Fibroblast of peridontal ligament (primary cell): ENCODE measurements at regions not wholly inside any gene's neighbourhood (a gene's known extent, or its start where the extent isn't known, plus 50 kb on each side); places are given as distances from the start of the nearest gene placed in this dataset.

Source experiments
- DNase-seq: peaks from one replicate; pipeline ENCODE4 v3.0.0-alpha.2; 2010; ENCODE audit errors: extremely low read depth

DNA sequence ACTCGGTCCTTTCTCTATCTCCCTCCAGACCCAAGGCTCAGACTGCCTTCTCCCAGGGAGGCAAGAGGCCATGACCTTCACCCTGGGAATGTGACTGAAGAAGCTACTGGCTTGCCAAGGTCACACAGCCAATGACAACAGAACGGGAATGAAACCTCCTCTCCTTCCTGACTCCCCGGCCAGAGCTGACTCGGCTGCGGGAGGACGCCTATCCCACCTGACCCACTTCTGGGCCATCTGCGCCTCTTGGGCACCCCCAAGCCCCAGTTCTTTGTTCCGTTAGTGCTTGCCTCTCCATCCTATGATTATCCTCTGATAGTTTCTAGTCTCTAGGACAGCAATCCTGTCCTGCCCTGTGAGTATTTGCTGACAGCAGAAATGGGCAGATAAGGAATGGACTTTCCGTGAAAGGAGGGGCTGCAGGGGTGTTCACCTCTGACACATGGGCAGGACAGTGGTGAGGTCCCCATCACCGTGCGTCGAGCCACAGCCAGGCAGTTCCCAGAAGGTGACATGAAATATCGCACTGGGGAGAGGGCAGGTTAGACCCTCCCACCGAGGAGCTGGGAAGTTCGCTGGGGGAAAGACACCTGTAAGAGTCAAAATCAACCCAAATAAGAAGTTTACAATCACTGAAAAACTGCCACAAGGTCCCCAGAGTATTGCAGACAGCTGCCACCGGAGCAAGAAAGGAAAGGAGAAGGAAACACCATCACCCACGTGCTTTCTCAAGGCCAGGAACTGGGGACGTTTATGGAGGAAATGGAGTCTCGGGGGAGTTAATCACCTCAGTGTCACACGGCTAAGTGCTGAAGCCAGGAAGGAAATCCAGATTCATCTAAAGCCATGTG lies 63.0 kb downstream of the INSIG1 start:
- DNase-seq: no peak

DNA sequence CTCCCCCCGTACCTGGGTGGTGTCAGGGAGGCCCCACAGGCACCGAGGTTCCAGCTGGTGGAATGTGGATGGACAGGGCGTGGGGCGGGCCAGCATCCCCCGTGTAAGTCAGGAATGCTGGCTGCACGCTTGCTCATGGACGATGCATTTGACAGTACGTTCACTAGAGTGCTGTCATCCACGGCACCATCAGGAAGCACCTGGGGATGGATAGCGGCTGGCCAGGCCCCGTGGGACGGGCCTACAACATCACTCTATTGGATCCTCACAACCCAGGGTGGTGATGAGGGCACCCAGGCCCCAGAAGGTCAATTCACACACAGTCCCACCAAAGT lies 63.6 kb downstream of the INSIG1 start:
- no peak for DNase-seq

DNA sequence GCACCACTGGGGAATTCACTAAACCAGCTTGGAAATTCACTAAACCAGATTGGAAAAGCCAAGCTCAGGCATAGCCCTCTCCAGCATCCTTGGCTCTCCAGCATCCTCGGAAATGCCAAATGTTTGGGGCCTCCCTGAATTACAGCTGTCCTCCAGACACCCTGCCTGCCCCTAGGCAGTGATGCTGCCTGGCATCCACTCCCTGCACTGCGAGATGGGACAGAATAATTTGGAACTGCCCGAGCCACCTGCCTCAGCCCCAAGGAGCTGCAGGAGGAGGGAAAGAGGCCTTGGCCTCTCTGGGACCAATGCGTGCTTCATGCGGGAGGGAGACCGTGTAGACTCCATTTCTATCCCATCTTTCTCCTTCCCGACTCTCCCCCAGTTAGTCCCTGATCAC lies 64.3 kb downstream of the INSIG1 start:
- no peak for DNase-seq

DNA sequence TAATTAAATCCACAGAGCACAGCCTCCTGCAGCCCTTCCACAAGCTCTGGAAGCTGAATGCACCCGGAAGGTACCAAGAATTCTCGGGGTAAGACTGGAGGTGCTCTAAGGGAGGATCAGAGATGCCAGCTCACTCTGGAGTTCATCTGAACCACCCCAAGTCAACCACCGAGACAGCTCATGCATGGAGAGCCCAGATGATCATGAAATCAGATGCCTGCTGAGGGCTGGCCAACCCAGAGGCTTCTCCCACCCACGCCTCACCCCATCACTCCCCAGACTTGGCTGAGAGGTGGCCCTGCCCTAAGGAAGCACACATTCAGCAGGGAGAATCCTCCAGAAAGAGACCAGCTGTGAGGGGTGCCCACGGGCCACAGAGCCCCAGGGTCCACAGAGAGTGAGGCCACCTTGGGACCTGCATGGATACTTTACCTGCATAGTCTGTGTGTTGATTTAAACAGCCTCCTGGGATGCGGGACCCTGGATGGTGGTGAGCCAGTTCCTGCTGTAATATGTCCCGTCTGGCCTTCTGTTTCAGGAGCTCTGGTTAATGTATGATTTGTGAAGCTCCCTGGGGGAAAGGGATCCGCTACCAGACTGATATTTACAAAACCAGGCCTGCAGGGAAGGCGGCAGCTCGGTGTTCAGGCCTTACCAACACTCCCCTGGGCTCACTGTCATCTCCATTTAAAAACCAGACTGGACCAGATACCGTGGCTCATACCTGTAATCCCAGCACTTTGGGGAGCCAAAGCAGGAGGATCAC lies 64.9 kb downstream of the INSIG1 start:
- DNase-seq: no peak

DNA sequence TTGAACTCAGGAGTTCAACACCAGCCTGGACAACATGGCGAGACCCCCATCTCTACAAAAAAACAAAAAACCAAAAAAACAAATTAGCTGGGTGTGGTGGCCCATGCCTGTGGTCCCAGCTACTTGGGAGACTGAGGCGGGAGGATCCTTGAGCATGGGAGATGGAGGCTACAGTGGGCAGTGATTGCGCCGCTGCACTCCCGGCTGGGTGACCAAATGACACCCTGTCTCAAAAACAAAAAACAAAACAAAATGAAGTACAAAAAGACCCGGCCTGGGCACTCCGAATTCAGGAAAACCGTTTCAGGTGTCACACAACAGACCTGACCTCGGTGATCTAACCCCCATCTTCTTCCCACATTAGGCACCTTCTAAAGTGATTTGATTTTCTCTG lies 65.5 kb downstream of the INSIG1 start:
- no peak for DNase-seq

DNA sequence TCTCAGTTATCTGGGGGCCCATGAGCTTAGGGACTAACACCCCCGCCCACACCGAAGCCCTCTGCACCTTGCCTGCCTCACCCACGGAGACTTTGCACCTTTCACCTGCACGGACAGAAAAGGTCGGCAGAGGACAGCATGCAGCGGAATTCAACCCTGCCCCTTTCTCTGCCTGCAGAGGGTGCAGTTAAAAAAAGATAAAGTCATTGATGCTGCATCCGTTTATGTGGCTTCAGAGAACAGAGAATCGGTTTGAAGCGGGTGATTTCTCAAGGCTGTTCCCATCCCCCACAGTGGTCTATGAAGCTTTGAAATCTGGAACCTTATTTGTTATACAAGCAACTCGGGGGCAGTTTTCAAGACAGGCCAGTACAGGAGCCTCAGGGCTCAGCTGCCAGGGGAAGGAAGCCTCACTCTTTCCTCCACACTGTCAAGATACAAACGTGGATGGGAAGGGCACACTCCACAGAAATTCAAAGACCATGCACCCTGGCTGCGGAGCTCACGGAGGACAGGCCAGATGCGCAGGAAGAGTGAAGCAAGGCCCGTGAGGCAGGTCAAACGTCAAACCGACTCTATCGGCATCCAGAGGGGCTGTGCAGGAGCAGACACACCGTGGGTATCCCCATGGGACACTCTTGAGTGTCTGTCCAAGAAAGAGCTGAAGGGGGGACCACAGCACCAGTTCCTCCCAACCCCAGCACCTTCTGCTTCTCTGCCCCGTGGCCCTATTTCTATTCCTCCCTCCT lies 66.3 kb downstream of the INSIG1 start:
- DNase-seq: no peak

DNA sequence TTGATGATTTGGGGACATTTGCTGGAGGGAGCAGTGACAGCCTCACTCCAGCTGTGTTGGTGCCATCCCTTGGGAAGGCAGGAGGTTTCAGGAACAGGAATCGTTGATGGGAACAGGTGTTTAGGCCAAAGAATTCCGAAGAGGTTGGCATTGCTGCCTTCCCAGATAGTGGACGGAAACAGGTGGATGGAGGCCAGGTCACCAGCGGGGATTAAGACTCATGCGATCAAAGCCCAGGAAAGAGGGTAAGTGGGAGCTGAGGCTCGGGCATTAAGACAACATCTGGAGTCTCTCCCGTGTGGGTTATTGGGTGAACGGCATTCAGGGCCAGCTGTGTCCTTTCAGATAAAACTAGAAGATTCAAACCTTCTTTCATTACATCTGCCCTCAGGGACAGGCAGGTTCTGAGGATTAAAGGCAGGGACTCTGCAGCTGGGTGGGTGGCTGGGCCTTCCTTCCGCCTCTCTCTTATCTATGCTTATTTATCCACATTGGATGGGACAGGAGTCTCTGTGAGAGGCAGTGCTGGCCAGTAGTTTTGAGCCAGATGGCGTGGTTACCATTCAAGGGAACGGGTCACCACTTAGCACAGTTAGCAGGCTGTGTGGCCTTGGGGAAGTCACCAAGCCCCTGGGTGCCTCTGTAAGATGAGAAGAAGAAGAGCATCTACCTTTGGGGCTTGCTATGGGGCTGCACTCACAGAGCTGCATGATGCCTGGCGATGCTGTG lies 67.6 kb downstream of the INSIG1 start:
- DNase-seq: no peak

DNA sequence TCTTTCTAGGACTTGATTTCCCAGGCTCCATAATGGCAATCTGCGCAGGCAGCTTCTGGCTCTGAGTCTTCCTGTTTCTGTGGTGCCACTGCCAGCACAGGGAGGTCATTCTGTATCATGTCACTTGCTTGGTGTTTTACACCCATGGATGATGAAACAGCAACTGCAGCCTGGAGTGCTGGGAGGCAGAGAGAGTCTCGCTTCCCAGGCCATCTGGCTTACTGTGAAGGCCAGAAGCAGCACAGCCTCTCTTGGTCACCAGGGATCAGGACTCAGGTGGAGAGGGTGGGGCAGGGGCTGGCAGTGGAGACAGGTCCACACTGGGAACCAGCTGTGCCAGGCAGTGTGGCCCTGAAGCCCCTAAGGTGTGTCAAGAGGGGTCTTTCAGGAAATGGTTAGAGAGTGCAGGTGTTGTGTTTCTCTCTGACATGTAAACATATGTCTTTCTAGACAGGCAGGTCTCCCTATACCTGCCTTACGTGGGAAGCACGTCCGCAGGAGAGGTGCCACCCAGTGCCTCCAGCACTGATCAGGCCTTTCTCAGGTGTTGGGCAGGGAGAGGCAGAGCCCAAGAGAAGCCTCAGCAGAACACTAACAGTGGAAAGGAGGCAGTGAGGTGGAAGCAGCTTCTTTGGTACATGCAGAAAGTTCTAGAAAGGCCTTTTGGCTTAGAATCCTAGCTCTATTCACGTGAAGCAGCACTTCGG lies 71.4 kb downstream of the INSIG1 start:
- DNase-seq: no peak

DNA sequence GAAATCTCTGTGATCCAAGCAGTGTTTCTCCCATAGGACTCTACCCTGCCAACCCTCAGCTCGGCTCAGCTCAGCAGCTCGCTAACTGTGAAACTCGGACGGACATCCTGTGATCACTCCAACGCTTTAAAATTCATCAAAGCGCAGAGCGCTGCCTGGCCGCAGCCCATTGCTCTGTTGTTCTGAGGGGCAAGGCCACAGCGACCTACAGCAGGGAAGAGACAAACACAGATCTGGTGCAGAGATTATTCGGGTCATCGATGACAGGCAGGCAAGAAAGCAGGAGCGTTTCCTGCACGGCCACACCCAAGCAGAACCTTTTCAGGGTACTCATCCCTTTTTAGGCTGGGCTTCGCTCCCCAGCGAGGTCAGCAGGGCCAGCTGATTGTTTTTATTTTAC lies 72.1 kb downstream of the INSIG1 start:
- DNase-seq: no peak

DNA sequence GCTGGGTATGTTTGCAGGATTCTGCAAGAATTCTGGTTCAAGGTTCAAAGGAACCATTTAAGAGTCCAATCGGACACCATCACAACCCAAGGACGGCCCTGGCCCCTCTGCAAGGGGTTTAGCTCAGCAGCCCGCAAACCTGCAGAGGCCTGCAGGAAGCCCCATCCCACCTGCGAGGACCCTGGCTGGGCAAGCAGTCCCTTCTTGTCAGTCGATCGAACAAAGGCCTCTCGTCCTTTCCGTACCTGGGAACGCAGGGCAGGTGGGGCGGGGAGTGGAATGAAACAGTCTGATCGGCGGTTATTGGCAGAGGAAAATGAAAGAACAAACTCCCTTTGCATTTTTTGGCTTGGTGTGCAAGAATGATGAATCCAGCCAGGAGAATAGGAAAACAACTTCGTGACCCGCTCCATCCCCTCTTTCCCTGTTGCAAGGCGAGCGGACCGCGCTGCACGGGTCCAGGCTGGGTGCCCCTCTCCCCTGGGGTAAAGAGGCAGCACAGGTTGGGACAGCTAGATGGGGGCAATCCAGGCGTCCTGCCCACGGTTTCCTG lies 73.7 kb downstream of the INSIG1 start:
- no peak for DNase-seq

DNA sequence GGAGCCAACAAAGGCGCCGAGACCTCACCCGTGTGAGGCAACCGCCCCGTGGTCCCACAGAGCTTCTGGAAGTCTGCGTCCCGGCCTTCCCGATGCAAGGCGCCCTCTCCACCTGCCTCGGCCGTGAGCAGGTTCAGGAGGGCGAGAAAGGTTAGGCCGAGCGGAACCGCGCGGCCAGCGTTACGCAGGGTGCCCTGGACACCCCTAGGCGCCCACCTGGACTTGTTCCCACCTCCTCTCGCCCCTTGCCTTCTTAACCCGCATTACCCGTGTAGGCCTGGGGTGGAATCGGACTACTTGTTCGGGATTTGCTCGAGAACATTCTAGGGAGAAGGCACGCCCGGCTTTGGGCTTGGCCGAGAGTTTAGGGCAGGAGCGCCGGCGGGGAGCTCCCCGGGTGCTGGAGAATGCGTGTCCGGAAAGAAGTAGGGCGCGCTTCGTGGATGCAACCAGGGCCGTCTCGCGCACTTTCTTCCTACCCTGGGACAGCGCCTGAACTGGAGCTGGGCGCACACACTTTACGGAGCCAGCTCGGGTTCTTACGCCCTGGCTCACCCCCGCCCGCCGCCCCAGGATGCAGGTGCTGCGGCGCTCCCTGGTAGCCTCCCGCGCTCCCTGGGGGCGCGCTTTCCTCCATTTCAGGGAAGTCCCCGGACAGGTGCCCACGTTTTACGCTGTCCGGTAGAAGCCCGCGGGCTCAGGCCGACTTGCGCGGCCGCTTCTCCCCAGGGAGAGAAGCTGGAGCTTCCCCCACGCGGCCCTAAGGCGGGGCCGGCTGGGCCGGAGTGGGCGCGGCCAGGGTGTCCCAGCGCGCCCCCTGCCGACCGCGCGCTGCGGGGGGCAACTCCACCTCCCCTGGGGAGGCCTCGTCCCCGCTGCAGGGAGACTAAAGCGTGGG lies 74.5 kb downstream of the INSIG1 start:
- DNase-seq: no peak

DNA sequence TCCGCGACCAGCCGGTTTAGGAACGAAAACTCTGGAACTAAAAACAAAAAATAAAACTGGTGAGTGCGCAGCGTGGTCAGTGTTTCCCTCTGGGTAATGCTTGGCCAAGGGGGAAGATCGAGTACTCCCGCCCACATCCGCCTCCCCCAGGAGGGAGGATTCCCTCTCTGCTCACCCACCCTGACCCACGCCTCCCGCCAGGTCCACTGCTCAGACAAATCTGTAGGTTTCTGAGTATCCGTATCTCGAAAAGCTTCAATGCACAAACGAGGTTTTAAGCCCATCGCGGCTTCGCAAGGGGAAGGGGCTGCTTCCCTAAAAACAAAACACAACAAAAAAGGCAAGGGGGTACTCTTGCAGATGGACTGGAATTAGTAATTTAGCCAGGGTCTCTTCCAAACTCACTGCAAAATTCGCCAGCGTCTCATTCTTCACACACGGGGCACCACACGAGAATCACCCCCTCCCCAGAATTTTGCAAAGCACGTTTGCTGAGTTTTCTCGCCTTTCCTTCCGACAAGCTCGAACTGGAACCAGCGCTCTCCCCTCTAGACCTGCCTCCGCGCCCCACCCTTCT lies 75.2 kb downstream of the INSIG1 start:
- no peak for DNase-seq

DNA sequence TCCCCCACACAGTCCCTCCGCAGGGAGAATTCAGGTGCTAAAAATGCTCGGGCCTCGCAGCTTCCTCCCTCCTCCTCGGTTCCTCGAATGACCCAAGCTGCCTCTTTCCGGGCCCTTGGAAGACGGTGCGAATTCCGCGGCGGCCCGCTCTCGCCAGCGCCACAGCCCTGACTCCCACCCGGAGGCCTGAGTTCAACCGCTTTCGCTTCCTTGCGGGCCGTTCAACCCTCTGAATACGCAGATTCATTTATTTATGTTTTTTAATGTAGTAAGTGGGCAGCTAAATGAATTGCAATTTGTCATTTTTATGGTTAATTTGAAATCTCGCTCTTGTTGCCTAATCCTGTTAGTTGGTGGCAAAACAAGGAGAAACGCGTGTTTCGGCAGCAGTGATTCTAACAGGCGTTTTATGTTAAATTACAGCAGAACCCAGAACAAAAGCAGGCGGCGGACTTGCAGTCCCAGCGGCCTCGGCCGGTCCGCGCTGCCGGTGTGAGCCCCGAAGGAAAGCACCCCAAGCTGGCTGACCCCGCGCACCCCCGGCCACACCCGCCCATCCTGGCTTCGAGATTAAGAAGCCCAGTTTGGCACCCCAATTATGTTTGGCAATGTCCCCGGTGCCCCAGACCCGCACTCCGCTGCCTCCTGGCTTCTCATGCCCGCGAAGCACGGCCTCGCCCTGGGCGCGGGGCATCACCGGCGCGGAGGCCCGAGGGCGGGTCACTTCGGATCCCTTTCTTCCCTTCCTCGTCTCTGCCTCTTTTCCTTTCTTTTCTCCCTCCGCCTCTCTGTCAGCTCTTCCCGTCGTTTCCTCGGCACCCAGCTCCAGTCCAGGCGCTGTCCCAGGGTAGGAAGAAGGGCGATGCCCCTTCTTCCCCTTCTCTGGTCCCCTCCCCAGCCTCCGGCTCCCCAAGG lies 75.9 kb downstream of the INSIG1 start:
- DNase-seq: peak; percentile 18

DNA sequence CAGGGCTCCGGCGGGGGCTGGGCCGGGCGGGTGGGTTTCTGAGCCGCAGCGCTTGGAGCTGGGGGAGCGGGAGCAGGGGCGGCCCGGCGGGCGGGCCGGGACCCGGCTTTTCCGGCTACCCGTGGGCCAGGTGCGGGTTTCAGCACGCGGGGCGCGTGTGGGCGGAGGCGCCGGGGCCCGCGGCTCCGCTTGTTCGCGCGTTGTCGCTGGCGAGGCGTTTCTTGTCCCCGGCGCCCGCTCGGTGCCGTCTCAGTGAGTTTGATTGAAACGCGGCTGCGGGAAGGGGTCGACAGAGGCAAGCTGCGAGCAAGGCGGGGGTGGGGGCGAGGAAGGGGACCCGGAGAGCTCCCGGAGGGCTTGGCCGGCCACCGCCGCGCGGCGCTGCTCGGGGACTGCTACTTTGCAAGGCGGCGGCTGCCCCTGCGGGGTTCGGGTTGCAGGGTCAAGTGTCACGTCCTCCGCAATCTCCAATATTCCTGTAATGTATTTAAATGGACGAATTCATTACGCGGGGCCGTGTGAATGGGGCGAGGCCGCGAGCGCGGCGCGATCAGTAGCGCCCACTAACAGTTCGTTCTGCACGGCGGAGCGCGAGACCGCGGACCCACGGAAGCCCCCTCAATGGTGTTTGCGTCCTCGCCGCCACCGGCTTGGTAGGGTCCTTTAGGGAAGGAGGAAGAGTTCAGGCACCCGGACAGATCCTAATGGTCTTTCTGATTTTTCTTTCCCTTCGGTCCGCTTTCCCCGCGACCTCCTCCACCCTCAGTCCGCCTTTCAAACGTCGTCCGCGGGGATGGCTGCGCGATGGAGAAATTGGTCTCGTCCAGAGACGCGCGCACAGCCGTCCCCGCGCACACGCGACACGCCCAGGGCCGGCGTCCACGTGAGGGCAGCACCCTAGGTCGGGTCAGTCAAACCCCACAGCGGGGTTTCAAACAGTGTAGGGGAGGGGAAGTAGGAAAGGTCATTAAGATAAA lies 76.9 kb downstream of the INSIG1 start:
- no peak for DNase-seq

DNA sequence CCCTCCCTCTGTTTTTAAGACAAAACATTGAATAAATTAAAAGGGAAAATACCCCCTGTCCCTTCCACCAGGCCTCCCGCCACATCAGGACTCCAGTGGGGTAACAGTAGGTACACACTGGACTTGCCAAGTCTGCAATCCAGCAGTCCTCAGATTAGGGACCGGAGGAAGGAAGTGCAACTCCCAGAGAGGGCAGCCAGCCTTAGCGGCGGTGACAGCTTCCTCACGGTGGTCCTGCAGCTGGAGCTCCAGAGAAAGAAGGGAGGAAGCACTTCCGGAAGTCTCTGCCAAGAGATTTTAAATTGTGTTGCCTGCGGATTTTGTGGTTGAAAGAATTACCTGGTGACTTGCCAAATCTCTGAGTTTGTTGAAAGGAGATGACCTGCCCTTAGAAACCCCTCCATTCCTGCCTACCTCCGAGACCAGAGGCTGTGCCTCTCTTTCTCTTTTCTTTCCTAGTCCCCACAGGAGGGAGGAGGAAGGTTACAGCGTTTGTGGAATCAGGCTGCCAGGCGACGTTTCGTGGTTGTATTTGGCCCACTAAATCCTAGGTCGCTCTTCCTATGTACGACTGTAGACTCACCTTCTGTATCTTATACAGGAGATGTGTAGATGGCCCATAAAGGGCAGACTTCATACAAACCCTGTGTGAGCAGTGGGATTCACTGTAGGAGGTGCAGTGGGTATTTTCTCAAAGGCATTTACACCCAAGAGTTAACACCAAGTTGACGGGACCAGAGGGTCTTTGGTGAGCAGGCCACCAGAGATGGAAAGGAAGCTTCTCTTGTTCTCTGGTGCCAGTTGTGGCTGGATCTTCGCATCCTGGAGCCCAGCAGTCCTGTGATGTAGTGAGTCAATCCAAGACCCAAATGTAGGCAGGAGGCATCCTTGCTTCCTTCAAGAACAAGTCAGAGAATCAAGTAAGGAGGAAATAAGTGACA lies 77.9 kb downstream of the INSIG1 start:
- DNase-seq: no peak
